Activated CD8-positive, alpha-beta memory T cell treated with anti-CD3 and anti-CD28 coated beads for 4 hours (primary cell): ENCODE measurements at regions not wholly inside any gene's neighbourhood (a gene's known extent, or its start where the extent isn't known, plus 50 kb on each side); places are given as distances from the start of the nearest gene placed in this dataset.

Source experiments
- DNase-seq, 2 donors: peaks; one replicate each; pipeline ENCODE4 v3.0.0-alpha.2; 2020; ENCODE audit warnings: low read depth in 2 of 2

DNA sequence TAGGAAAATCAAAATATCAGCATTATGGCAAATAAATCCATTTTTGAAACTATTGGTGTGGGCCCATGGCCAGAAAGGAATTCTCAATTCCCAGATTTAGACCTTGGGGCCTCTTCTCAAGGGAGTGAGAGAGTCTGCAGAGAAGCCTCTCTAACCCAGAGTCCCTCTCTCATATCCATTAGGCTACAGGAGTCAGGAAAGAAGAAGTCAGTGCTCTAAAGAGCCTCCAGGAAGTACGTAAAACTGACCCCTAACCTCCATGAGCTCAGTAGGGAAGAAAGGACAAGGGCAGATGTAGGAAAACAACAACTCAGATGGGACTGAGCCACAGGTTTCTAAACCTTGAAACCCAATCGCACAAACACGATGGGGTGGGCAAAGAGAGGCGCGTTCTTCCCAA, 479.9 kb upstream of the TNP1 start:
- no peak for DNase-seq

GRCh38 chr2:217338306-217338916, 478.5 kb upstream of the TNP1 start:
- DNase-seq: no peak

DNA sequence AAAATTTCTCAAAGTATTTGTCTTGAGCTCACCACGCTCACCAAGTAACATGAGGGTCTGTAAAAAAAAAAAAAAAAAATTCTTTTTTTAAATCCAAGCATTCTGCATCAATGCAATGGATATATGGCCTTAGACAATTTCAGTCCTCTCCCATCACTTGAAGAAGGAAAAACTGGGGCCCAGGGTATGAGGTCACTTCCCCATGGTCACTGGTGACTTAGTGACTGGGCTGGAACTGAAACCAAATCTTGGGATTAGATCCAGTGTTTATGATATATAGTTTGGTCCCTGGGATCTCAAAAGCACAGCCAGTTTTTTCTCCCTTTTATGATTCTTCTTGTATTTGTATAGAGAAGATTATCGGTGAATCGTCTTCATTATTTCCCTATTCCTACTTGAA, 477.9 kb upstream of the TNP1 start:
- no peak for DNase-seq

GRCh38 chr2:217336694-217337093, 476.8 kb upstream of the TNP1 start:
- no peak for DNase-seq

DNA sequence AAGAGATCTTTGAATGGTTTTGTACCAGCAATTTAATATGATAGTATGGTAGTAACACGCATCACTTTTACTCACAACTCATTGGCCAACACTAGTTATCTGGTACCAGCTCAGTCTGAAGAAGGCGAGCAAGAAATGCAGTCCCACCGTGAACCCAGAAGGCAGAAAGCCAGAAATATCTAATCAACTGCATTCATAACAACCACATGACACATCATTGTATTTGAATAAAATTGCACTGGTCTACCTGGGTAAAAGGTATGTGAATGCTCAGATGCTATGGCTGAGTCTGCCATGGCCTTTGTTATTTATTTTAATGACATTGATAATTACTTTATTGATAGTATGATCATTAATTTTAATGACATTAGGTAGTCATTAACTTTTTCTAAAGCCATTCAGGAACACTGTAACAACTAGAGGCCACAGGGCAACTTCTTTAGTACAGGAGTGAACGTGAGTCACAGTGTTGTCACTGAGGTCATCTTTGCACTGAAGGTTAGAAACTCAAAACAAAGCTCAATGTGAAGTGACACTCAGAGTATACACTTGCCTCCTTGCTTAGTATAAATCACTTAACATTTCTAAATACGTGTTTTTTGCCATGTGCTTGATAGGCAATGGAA, 475.6 kb upstream of the TNP1 start:
- DNase-seq: no peak

DNA sequence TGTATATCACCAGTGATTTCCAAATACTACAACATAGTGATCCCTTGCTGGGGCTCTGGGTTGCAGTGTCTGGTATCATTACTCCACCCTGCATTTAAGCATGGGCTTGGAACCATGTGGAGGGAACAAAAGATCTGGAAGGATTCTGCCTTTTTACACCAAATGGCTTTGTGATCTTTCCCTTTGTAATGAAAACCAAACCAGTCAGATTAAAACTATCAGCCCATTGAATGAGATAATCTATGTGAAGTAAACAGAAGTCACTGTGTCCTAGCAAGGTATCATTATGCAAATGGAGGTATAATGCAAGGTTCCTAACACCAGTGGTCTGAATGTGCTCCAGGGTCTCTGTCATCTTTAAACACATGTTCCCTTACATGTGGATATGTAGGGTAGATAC, 474.7 kb upstream of the TNP1 start:
- DNase-seq: no peak

DNA sequence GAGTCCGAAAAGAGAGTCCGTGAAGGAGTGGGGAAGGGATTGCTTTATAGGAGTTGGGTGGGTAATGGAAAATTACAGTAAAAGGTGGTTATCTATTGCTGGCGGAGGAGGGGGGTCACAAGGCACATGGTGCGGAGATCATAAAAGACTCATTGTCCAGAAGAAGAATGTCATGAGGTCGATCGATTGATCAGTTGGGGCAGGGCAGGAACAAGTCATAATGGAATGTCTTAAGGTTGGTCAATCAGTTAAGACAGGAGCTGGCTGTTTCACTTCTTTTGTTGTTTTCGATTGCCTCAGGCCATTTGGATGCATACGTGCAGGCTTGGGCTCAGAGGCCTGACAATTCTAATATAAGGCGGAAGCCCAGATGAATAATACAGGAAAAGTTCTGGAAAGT, 473.0 kb upstream of the TNP1 start:
- DNase-seq: no peak

- DNase-seq: no peak
Measured at GRCh38 chr2:217332417-217332791, 472.5 kb upstream of the TNP1 start.

DNA sequence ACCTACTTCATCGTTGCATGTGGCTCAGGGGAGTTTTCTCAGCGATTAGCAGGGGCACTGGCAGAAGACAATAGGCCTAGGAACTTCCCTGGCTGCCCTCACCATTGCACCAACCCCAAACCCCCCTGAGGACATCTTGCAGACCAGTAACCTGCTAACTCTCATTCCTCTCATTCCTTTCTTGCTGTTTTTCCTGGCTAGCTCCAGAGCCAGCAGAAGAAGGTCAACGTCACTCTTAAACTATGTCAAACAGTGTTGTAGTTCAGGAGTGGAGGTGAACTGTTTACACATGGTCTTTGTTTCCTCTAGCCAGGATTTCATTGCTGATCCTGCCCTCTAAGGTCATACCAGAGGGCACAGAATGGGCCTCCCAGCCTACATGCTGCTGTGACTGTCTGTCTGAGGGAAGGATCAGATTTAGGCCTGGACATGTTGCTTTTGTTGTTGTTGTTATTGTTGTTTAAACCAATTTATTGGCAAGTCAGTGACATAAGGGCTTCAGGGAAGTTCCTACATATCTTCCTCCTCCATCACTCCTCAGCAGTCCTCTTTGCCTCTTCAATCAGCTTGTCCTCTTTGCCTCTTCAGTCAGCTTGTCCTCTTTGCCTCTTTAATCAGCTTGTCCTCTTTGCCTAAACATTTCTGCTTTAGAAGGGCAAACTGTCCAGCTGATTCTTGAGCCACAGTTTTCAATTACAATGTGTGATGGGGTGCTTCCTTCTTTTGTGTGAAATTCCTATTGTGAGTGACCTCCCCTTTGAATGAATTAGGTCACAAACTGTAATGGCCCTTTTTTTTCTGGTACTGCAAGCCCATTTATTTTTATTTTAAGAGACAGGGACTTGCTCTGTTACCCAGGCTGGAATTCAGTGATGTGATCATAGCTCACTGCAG, 471.9 kb upstream of the TNP1 start:
- DNase-seq: no peak

GRCh38 chr2:217330647-217331046, 470.8 kb upstream of the TNP1 start:
- DNase-seq: no peak

GRCh38 chr2:217329023-217329431, 469.2 kb upstream of the TNP1 start:
- no peak for DNase-seq

GRCh38 chr2:217328622-217328978, 468.7 kb upstream of the TNP1 start:
- DNase-seq: no peak

DNA sequence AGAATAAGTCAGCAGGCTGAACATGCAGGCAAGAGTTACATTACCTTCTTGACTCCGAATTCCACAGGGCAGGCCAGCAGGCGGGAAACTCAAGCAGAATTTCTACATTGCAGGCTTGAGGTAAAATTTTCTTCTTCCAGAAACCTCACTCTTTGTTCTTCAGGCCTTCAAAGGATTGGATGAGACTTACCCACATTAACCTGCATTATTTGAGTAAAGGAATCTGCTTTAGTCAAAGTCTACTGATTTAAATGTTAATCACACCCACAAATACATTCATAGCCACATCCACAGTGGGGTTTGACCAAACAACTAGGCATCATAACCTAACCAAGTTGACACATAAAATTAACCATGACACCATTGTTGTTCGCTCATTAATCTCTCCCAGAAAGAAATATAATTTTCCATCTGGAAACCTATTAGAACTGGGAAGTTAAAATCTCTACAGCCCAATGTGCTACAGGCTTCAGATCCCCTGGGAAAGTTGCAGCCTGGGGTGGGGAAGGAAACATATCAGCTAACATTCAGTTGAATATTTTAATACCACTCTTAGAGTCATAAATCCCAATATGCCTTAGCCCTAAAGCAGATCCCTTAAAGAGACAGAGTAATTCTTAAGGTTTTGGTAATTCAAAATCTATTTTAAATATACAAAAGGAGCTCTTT, 468.2 kb upstream of the TNP1 start:
- no peak for DNase-seq

- no peak for DNase-seq
Measured at GRCh38 chr2:217326238-217327022, 466.6 kb upstream of the TNP1 start.

DNA sequence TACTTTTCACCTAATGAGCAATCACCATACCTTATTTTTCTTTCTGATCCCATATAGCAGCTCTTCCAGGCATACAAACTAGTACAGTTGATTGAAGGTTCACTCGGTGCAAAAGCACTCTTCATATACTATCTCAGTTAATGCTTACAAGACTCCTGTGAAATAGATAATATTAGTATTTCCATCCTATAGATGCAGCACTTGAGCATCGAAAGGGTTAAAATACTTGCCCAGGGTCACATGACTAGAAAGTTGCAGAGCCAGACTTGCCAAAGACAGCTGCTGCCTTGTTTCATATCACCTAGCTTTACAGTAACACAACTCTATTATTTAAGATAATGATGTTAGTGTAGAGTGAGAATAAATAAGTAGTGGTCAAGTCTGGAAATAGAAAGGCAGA, 466.0 kb upstream of the TNP1 start:
- DNase-seq: no peak

- DNase-seq: no peak
Measured at GRCh38 chr2:217325251-217325650, 465.4 kb upstream of the TNP1 start.

- no peak for DNase-seq
Measured at GRCh38 chr2:217316743-217317142, 456.9 kb upstream of the TNP1 start.

DNA sequence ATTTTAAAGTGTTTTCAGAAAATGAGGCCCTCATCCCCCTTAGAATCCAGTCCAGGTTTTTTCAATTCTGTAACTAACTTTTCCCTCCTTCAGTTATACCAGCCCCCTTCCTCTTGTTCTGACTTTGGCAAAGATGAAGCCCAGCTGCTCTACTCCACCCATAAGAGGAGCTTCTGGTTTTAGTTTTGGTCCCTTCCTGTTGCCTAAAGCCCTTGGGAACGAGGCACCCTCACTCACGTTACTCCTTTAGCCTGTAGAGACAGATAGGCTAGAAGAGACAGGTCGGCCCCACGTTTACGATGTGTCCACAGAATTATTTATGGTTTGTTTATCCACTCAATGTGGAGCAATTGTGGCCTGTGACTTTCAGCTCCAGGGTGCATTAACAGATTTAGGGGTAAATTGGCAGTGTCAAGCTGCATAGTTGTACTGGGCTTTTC, 454.2 kb upstream of the TNP1 start:
- DNase-seq: no peak

DNA sequence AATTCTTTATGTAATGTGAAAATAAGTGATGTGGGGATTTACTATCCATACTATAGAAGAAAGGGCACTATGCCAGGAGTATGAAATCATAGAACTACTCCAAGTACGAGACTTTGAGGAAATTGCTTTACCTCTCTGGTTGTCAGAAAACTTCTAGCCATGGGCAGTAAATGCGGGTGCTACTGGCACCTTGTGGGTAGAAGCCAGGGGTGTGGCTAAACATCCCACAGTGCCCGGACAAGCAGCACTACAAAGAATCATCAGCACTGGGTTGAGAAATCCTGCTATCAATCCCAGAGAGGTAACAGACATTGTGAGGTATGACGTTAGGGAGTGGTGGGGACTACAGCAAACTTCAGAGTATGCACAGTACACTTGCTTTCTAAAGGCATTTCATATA, 453.5 kb upstream of the TNP1 start:
- DNase-seq: no peak

DNA sequence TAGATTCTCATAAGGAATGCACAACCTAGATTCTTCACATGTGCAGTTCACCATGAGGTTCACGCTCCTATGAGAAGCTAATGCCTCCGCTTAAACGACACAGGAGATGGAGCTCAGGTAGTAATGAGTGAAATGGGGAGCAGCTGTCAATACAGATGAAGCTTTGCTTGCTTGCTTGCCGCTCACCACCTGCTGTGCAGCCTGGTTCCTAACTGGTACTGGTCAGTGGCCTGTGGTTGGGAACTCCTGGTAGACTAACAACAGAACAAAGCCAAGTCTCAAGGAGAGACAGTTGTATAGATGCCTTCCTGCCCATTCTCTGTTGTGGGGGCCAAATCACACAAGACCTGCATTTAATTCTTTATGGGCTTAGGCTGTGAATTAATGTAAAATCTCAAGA, 449.2 kb upstream of the TNP1 start:
- no peak for DNase-seq

- DNase-seq: no peak
Measured at GRCh38 chr2:217307023-217307422, 447.2 kb upstream of the TNP1 start.

- DNase-seq: no peak
Measured at GRCh38 chr2:217305882-217306281, 446.0 kb upstream of the TNP1 start.
